IMR-90 (cell line): ENCODE measurements at regions not wholly inside any gene's neighbourhood (a gene's known extent, or its start where the extent isn't known, plus 50 kb on each side); places are given as distances from the start of the nearest gene placed in this dataset.
"Not testable (repeated sequence)": the region's sequence is repeated elsewhere in the genome, so short reads cannot be mapped to it uniquely, and the experiment has no call there.

ENCODE experiments used
- CEBPB ChIP-seq: IDR thresholded peaks from 2 replicates; pipeline ENCODE4 v1.6.1; 2012; ENCODE audit warnings: low read depth, low read length, improper control_type of control experiment
- NFE2L2 ChIP-seq: fragments of 150-350 bp; IDR thresholded peaks from 2 replicates; pipeline ENCODE4 v1.6.1; 2016; ENCODE audit warnings: low read depth, mild to moderate bottlenecking, low read length
- POLR2A ChIP-seq: IDR thresholded peaks from 2 replicates; pipeline ENCODE4 v1.6.1; 2012; ENCODE audit warnings: mild to moderate bottlenecking, low read depth, low read length
- SMC3 ChIP-seq: fragments of 150-350 bp; IDR thresholded peaks from 2 replicates; pipeline ENCODE4 v1.6.1; 2016; ENCODE audit warnings: low read depth, mild to moderate bottlenecking, antibody characterized with exemption, low read length, moderate library complexity
- TF ChIP-seq, protein P1 (sequence below): conservative IDR thresholded peaks from 2 replicates; pipeline ENCODE4 v1.5.1; 2012; ENCODE audit warnings: mild to moderate bottlenecking, low read depth, low read length, improper control_type of control experiment
- TF ChIP-seq, protein P2 (sequence below): fragments of 150-350 bp; IDR thresholded peaks from 2 replicates; pipeline ENCODE4 v1.6.1; 2017; ENCODE audit warnings: mild to moderate bottlenecking, antibody characterized with exemption, low read length, low read depth

GRCh38 chr15:77908752-77909111, 168.8 kb downstream of the TBC1D2B start:
- TF ChIP-seq, protein P1, sequence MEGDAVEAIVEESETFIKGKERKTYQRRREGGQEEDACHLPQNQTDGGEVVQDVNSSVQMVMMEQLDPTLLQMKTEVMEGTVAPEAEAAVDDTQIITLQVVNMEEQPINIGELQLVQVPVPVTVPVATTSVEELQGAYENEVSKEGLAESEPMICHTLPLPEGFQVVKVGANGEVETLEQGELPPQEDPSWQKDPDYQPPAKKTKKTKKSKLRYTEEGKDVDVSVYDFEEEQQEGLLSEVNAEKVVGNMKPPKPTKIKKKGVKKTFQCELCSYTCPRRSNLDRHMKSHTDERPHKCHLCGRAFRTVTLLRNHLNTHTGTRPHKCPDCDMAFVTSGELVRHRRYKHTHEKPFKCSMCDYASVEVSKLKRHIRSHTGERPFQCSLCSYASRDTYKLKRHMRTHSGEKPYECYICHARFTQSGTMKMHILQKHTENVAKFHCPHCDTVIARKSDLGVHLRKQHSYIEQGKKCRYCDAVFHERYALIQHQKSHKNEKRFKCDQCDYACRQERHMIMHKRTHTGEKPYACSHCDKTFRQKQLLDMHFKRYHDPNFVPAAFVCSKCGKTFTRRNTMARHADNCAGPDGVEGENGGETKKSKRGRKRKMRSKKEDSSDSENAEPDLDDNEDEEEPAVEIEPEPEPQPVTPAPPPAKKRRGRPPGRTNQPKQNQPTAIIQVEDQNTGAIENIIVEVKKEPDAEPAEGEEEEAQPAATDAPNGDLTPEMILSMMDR: not testable (repeated sequence)
- not testable (repeated sequence) for TF ChIP-seq POLR2A, SMC3, NFE2L2, CEBPB
- TF ChIP-seq, protein P2, sequence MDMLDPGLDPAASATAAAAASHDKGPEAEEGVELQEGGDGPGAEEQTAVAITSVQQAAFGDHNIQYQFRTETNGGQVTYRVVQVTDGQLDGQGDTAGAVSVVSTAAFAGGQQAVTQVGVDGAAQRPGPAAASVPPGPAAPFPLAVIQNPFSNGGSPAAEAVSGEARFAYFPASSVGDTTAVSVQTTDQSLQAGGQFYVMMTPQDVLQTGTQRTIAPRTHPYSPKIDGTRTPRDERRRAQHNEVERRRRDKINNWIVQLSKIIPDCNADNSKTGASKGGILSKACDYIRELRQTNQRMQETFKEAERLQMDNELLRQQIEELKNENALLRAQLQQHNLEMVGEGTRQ: not testable (repeated sequence)
